ENCODE measurements at regions not wholly inside any gene's neighbourhood (a gene's known extent, or its start where the extent isn't known, plus 50 kb on each side); places are given as distances from the start of the nearest gene placed in this dataset.

GRCh38 chr18:52163478-52163877, 176.5 kb upstream of the DCC start:
- TF ChIP-seq CTCF (IDR thresholded peaks at IDR 0.05): no peak
- TF ChIP-seq POLR2A (IDR thresholded peaks at IDR 0.05): no peak

Data from body of pancreas (tissue), 4 donors.